Fibroblast of villous mesenchyme (primary cell): ENCODE measurements at regions not wholly inside any gene's neighbourhood (a gene's known extent, or its start where the extent isn't known, plus 50 kb on each side); places are given as distances from the start of the nearest gene placed in this dataset.

Experiments used
- DNase-seq: peaks from one replicate; pipeline ENCODE4 v3.0.0-alpha.2; 2010; ENCODE audit warnings: low read depth
- H3K4me3 ChIP-seq: 2 replicates; pipeline ENCODE4 v1.5.1; 2011; ENCODE audit warnings: low read depth, mild to moderate bottlenecking, low read length
- TF ChIP-seq, protein P1 (sequence below): IDR thresholded peaks from 2 replicates; pipeline ENCODE4 v1.5.1; 2012; ENCODE audit warnings: low read depth, mild to moderate bottlenecking, low read length; ENCODE audit not compliant: insufficient read depth

DNA sequence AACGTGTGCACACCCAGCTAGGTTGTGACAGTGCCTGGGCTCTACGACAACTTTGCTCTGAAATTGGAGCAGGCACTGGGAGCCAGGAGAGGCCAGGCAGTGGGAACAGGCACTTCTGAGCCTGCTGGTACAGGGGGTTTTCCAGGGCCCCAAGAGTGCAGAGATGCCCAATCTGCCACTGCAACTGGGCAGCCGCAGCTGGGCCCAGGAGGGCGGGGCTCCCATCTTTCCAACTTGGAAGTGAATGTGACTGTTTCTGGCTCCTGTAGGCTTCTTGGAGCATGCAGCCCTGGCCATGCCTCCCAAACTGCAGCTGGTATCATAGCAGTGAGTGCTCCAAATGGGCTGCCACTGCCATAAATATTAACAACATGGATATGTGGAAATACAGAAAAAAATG, 465.1 kb upstream of the PABPC4L start:
- DNase-seq, result no peak
- no peak overlapping the region for H3K4me3 ChIP-seq
- TF ChIP-seq, protein P1, sequence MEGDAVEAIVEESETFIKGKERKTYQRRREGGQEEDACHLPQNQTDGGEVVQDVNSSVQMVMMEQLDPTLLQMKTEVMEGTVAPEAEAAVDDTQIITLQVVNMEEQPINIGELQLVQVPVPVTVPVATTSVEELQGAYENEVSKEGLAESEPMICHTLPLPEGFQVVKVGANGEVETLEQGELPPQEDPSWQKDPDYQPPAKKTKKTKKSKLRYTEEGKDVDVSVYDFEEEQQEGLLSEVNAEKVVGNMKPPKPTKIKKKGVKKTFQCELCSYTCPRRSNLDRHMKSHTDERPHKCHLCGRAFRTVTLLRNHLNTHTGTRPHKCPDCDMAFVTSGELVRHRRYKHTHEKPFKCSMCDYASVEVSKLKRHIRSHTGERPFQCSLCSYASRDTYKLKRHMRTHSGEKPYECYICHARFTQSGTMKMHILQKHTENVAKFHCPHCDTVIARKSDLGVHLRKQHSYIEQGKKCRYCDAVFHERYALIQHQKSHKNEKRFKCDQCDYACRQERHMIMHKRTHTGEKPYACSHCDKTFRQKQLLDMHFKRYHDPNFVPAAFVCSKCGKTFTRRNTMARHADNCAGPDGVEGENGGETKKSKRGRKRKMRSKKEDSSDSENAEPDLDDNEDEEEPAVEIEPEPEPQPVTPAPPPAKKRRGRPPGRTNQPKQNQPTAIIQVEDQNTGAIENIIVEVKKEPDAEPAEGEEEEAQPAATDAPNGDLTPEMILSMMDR, result no peak

DNA sequence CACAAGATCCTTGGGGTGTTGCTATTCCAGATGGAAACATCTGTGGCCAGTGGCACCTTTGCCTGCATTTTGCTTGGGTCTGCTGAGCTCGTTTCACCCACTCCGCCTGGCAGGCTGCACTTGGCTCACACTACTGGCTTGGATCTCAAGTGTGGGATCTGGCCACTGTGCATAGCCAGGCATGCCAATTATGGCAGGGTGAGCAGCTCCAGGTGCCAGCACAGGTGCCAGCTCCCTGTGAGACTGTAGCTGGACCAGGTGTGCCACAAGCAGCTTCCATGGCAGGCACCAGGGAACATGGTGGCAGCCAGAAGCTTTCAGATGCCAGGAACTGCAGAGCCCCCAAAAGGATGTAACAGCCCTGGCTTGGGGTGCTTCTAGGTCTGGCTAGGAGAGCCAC, 463.8 kb upstream of the PABPC4L start:
- no peak for DNase-seq
- H3K4me3 ChIP-seq, result no peak overlapping the region
- TF ChIP-seq, protein P1, result no peak

GRCh38 chr4:134663742-134664141, 462.2 kb upstream of the PABPC4L start:
- DNase-seq, result no peak
- TF ChIP-seq, protein P1, result no peak
- no peak overlapping the region for H3K4me3 ChIP-seq

DNA sequence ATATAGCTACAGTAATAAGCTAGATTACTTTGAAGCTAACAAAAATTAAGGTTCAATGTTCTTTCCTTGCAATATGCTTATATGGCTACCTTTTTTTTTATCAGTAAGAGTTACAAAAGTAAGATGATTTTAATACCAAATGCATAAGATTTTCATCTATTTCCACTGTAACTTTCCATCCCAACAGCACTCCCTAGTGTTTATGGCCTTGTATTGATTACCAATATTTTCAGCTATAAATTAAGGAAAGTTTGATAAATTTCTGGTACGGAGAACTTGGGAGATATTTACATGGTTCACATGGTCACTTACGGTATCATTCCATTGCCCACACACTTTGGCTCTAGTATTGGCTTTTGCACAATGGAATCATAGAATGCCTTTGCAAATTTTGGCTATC, 448.9 kb upstream of the PABPC4L start:
- TF ChIP-seq, protein P1, result no peak
- no peak overlapping the region for H3K4me3 ChIP-seq
- DNase-seq, result no peak

GRCh38 chr4:134645778-134646177, 444.2 kb upstream of the PABPC4L start:
- DNase-seq, result no peak
- H3K4me3 ChIP-seq, result no peak overlapping the region
- TF ChIP-seq, protein P1, result no peak

DNA sequence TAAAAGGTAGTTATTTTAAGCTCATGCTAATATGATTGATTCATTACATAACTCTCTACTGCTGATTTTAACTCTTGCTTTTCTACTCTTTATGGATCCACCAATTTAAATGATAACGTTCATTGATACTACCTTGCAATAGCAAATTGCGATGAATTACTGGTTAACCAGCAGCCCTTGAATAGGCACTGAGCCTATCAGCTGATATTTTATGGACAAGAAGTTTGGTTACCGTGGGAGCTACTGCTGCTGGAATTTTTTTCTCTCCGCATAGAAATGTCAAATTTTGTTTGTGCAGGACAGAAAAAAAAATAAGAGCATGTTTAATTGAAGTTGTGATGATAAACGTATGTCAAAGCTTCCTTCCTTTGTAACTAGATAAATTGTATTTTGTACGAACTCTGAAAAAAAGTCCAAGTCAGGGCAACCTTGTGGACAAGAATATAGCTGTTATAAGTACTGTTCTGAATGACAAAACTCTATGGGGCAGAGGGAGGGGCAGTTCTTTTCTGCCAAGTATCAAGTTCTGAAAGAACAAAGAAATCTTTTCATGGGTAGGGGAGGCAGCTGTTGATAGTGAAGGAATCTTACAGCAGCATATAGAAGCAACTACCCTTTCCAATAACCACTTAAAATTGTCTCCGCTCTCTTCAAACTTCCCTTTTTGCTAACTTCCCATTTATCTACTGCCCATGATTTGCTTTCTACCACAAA, 434.9 kb upstream of the PABPC4L start:
- no peak for DNase-seq
- TF ChIP-seq, protein P1, result no peak
- H3K4me3 ChIP-seq, result no peak overlapping the region

- no peak for DNase-seq
- no peak overlapping the region for H3K4me3 ChIP-seq
- TF ChIP-seq, protein P1, result no peak
These were observed 432.7 kb upstream of the PABPC4L start for GRCh38 chr4:134634301-134634700.
